Non-pigmented ciliary epithelial cell (primary cell): ENCODE measurements at regions not wholly inside any gene's neighbourhood (a gene's known extent, or its start where the extent isn't known, plus 50 kb on each side); places are given as distances from the start of the nearest gene placed in this dataset.
A peak's percentile ranks its signal among the peaks of the same experiment; 100 is the strongest.

Source experiments
- DNase-seq: peaks from one replicate; pipeline ENCODE4 v3.0.0-alpha.2; 2010; ENCODE audit warnings: low read depth

DNA sequence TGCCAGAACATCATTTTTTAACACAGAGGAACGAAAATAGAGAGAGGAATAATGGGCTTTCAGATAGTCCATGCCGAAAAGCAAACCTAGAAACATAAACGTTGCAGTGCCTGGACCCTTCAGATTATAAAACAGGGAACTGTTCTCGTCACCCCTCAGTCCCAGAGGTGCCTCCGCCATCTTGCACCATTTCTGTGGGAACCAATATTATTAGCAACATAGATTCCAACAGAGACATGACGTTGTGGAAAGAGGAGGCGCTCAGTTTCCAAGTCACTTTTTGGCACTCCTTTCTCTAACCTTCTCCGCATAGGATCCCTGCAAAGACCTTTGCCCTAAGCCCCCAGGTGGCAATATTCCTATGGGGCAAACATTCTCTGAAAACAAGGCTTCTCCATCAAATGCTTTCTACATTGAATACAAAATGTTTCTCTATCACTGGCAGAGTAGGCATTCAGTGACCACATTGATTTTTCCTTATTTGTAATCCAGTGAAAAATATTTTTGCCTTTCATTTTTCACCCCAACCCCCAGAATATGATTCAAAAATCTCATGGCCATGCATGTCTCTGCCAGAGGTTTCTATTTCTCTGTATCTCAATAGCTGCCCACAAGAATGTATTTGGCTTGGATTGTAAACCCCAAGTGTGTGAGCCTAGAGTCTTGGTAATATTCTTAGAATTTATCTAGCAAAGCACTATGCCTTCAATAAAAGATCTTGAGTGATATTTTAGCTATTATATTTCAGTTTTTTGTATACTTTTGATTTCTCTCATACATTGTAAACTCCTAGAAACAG, 500.8 kb upstream of the WWC1 start:
- DNase-seq: no peak

DNA sequence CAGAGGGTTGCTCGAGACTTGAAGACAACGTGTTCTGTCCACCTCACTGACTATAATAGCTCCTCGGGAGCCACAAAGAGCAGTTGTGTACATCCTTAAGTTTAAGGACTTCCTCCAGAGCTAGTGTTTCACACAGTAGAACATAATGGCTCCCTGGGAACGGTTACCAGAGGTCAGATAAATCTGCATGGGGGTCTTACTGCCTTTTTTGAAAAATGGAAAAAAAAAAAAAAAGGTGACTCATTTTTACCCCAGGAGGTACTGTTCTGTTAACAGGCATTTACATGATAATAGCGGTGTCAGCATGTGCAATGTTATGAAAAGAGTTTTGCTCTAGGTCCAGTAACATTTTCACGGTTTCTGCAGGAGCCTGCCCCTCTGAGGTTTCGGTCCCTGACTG, 498.9 kb upstream of the WWC1 start:
- DNase-seq: no peak

GRCh38 chr5:167793700-167794099, 497.7 kb upstream of the WWC1 start:
- DNase-seq: no peak

DNA sequence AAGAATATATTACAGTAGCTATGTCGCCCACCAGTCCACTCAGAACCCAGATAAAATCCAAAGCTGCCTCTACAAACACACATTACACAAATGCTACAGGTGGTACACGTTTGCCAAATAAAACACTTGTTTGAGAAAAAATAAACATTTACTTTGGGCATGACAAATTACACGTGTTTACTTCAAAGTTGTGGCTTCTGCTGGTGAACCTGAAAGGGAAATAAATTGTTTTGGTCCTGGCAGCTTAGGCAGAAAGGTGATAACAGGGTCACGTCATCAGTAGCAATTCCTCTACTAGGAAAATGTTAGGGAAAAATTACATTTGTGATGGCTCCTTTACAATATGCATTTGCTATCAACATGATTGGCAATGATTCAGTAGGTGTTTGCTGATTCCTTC, 497.3 kb upstream of the WWC1 start:
- no peak for DNase-seq

DNA sequence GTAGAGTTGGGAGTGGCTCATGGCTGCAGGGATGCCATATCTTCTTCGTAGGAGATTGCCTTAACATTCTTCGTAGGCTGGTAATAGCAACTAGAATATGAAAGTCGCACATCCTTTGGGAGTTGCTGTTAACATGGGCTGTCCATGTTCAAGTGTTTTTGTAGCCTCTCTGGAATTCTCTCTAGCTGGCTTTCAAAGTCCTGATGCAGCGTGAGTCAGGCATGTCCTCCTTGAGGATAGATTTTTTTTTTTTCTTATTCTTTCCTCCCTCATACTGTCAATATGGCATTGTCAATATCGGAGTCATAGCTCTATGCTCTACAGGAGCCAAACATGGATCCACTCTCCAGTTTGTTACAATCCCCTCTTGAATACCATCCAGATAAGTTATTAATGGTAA, 494.8 kb upstream of the WWC1 start:
- DNase-seq: no peak

DNA sequence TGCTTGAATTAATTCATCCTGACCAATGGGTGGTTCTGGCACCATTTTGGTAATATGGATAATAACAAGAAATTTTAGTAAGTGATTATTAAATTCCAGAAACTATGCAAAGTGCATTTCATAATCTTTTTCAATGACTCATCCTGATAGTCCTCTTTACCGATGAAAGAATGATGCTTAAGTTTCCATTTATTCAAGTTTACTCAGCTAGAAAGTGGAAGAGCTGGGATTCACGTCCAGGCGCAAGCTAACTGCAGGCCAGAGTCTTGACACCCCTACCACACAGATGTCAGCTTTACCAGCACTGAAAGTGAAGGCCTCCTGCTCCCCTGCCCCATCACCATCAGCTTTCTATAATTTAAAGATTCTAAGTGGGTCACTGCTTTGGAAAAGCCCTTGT, 493.5 kb upstream of the WWC1 start:
- DNase-seq: no peak

DNA sequence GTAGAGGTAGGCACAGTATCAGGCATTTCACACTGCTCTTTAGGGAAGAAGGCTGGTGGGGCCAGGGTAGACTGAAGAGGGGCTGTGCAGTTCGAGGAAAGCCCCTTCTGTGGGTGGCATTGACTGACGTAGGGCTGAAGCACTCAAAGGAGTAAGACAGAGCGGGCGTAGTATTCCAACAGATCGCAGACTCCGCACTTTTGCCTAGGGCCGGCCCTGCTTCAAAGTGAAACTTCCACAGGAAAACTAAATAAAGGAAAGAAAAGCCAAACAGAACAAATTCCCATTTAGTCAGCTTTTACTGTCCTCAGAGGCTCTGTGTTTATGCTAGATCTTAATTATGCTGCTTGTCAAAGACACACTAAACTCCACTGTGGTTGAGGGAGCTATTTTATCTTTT, 493.0 kb upstream of the WWC1 start:
- DNase-seq: no peak

- DNase-seq: no peak
Measured at GRCh38 chr5:167800427-167800826, 491.0 kb upstream of the WWC1 start.

DNA sequence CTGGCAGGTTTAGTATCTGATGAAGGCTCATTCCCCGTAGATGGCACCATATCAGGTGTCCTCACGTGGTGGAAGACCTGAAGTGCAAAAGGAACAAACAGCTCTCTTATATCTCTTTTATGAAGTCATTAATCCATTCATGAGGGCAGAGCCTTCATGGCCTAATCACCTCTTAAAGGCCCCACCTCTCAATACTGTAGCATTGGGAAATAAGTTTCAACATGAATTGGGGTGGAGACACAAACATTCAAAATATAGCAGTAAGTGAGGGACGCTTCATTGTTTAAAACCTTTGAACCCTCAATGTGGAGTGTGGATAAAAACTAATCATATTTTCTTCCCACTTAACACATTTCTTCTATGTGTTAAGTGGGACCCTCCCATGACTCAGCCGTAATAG, 489.4 kb upstream of the WWC1 start:
- no peak for DNase-seq

DNA sequence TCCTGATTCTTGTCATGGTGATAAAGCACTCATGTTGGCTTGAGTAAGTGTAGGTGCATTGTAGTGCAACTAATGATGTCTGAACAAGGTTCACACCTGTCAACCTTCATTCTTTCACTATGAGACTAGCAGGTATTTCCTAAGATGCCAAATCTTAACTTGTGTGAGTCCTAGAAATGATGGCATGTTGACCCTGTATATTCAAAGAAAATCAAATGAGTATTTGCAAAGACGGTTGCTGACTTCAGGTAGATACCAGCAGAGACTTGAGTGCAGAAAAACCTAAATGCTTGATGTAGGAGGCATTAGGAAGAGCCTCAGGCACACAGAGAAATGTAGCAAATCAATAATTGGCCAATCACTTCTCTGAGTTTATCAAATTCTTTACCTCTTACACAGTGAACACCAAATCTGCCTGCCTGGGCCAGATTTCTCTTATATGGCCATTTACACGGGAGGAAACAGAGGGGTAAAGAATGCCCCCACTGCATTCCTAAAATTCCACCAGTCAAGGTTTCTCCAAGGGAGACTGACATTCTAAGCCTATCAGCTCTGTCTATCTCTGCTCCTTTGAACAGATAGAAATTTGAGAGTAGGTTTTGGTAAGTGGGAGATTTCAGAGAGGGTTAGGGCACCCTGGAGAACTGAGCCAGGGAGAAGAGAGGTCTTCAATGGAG, 488.6 kb upstream of the WWC1 start:
- no peak for DNase-seq

DNA sequence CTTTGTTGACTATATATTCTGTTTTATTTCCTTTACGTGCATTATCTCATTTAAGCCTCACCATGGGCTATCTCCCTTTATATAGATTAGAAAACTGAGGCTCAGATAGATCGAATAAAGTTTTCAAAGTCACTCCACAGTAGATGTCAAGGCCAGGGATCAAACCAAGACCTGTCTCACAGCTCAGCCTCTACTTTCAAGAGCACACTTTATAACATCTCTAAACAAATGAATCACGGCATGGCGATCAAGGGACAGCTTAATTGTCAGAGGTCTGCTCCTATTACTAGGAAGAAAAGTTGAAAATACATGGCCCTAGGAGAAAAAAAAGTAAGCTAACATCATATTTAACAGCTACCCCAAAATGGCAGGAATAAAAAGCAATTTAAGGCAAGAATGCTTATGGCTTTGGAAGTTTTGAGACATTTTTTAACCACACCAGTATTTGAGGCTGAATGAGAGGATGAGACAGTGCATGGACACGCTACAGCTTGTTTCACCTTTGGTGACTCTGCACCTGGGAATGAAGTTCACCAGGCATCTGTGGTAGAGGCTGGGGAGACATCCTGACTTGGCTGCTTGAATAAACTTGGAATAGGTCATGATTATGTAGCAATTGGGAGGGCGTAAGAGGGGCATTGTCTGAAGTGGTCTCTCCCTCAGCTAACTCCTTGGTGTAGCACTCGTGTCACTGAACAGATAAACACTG, 486.8 kb upstream of the WWC1 start:
- DNase-seq: no peak

DNA sequence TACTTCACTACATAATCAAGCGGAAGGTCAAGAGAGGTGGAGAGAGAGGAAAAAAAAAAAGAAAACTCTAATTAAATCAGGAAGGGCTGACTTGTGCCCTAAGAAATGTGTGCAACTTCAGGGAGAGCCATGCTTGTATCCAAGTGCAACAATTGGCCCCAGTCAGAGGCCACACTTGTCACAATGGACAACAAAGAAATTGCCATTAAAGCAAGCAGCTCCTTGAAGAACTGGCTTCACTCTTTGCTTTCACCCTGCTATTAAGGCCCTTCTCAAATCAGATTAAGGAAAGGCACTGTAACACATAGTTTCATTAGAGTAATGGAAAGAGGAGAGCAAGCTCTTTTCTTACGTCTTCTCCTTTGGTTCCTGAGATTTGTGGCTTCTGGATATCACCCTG, 480.9 kb upstream of the WWC1 start:
- no peak for DNase-seq

DNA sequence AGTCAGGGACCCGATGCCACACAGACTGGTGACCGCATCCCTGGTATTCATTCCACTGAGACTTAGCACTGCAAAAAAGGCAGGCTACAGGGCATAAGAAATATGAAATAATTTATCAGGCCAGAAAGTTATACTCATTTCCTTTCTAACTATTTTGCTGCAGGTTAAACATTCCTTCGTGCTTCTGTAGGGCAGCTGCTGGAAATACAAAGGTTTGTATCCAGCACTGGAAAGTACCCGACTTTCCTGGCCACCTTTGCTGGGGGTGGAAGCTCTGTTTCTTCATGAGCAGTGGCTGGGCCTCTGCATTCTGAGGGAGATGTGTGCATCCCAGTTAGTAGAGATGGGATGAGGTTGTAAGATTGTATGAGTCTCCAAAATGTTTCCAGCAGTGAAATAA, 478.6 kb upstream of the WWC1 start:
- DNase-seq: no peak

GRCh38 chr5:167813389-167813788, 478.1 kb upstream of the WWC1 start:
- no peak for DNase-seq

- no peak for DNase-seq
Measured at GRCh38 chr5:167814040-167814439, 477.4 kb upstream of the WWC1 start.

GRCh38 chr5:167814828-167815227, 476.6 kb upstream of the WWC1 start:
- DNase-seq: peak; percentile 98

DNA sequence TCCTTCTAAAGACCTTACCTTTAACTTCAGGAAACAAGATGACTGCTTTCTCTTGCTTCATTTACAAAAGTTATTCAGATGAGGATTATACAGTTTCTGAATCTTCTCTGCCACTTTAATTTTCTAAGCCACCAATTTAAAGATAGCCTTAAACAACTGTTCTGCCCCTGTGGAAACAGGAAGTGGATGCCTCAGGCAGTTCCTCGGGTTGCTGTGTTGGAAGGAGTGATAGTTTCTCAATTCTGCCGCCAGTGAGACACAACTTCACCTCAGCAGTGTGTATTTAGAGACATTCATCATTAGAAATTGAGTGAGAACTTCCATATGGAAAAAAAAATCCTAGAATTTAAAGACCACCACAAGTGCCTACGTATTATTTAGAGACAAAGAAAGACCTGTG, 475.1 kb upstream of the WWC1 start:
- no peak for DNase-seq

DNA sequence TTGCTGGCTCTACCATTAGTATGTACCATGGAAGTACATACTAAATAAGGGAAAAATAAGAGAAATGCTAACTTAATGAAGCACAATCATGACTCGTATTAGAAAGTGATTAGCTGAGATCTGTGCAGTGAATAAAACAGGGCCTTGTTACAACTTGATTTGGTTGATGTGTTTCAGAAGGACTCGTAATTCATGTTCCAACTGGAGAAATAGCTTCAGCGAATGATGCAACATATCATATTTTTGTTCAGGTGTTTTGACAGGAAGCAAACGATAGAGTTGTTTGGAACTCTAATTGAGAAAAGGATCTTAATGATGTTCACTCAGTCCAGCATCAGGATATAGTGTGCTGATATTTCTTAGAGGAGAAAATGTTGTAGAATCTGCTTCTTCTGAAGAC, 474.6 kb upstream of the WWC1 start:
- no peak for DNase-seq

GRCh38 chr5:167819406-167819805, 472.0 kb upstream of the WWC1 start:
- no peak for DNase-seq

- DNase-seq: no peak
Measured at GRCh38 chr5:167820101-167820990, 471.1 kb upstream of the WWC1 start.

DNA sequence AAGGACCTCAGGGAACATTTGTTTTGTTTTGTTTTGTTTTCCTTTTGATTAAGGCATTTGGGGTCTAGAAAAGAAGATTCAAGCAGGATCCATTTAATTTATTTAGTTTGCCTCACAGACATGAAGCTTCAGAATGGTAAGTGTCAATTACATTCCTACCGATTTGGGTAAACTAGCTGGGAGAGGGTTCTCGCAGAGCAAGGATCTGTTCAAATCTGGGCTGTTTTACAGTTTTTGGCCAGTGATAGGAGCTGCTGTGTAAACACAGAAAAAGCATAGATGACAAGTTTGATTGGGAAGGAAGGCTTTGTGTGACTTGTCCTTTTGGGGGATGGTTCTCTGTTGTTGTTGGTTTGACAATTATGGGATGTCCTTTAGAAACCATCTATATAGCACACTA, 470.3 kb upstream of the WWC1 start:
- DNase-seq: no peak

DNA sequence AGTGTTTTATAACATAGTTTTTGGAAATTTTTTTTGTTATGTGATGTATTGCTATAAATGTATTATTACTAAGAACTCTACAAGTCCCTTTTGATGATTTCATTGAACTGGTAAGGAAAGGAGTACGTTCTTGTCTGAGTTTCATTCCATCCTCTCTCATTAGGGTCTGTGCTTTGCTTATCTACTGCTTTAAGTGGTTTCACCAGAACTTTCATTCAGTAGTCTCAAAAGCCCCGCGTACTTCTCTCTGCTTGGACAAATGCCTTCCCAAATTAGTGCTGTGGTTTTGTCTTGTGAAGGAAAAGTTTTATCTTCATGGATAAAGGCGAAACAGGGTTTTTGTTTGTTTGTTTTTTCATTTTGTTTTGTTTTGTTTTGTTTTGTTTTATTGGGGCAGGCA, 469.8 kb upstream of the WWC1 start:
- DNase-seq: no peak
